IMR-90 (cell line): ENCODE measurements at regions not wholly inside any gene's neighbourhood (a gene's known extent, or its start where the extent isn't known, plus 50 kb on each side); places are given as distances from the start of the nearest gene placed in this dataset.

Source experiments
- ATAC-seq: fragments of 200-7000 bp; cut with Tn5 transposase; 2 replicates; pipeline ENCODE4 v1.9.1; 2020; ENCODE audit warnings: low read depth, mild to moderate bottlenecking, moderate library complexity
- BruUV-seq: library from RNA; stranded (reverse); fragments of 400-500 nt; replicated peaks from 2 replicates; lab custom pipeline; 2021; lab: Mats Ljungman, UMichigan
- CTCF ChIA-PET: fragments of 300-600 bp; formaldehyde crosslinking; extraction: SDS; loops from one replicate; lab custom pipeline; 2021; ENCODE audit warnings: antibody characterized with exemption; lab: Yijun Ruan, JAX
- POLR2A ChIA-PET: fragments of 300-600 bp; sonication (Branson Sonifier 250); formaldehyde crosslinking; loops from one replicate; lab custom pipeline; 2022; ENCODE audit warnings: antibody characterized with exemption; ENCODE audit not compliant: unreplicated experiment; lab: Charles Lee
- DNase-seq: peaks from one replicate; pipeline ENCODE4 v3.0.0; 2013
- H2AFZ ChIP-seq: replicated peaks from 2 replicates; pipeline ENCODE3; 2013; ENCODE audit warnings: low read length, mild to moderate bottlenecking; ENCODE audit not compliant: poor library complexity
- H2AK5ac ChIP-seq: 2 replicates; pipeline ENCODE4 v1.6.1; 2013; ENCODE audit warnings: low read depth, low read length, inconsistent platforms
- H2AK9ac ChIP-seq: replicated peaks from 2 replicates; pipeline ENCODE3; 2013; ENCODE audit warnings: mild to moderate bottlenecking, low read depth, low read length, moderate library complexity; ENCODE audit not compliant: poor library complexity
- H2BK120ac ChIP-seq: 2 replicates; pipeline ENCODE4 v1.6.1; 2013; ENCODE audit warnings: low read depth, low read length, inconsistent platforms
- H2BK15ac ChIP-seq: 3 replicates; pipeline ENCODE4 v1.6.1; 2013; ENCODE audit warnings: low read depth, low read length, inconsistent platforms
- H2BK20ac ChIP-seq: 2 replicates; pipeline ENCODE4 v1.6.1; 2013; ENCODE audit warnings: low read depth, mild to moderate bottlenecking, inconsistent platforms, low read length, moderate library complexity
- H2BK5ac ChIP-seq: 2 replicates; pipeline ENCODE4 v1.6.1; 2013; ENCODE audit warnings: mild to moderate bottlenecking, low read depth, low read length, inconsistent platforms; ENCODE audit not compliant: poor library complexity, severe bottlenecking
- H3K14ac ChIP-seq: replicated peaks from 2 replicates; pipeline ENCODE4 v1.6.1; 2013; ENCODE audit warnings: low read depth, low read length, inconsistent platforms
- H3K18ac ChIP-seq: 2 replicates; pipeline ENCODE4 v1.6.1; 2013; ENCODE audit warnings: low read depth, low read length, control low read depth
- H3K23ac ChIP-seq: 2 replicates; pipeline ENCODE4 v1.6.1; 2013; ENCODE audit warnings: low read depth, low read length, inconsistent platforms
- H3K27ac ChIP-seq: 2 replicates; pipeline ENCODE4 v1.5.1; 2013; ENCODE audit warnings: mild to moderate bottlenecking, control low read depth, low read length; ENCODE audit not compliant: insufficient read depth
- H3K27me3 ChIP-seq: 2 replicates; pipeline ENCODE4 v1.6.1; 2013; ENCODE audit warnings: low read length; ENCODE audit not compliant: control insufficient read depth, insufficient read depth
- H3K36me3 ChIP-seq: 2 replicates; pipeline ENCODE4 v1.6.1; 2013; ENCODE audit warnings: low read length, mixed read lengths; ENCODE audit not compliant: control insufficient read depth, insufficient read depth
- H3K4ac ChIP-seq: 2 replicates; pipeline ENCODE4 v1.6.1; 2013; ENCODE audit warnings: low read depth, low read length, inconsistent platforms
- H3K4me1 ChIP-seq: 2 replicates; pipeline ENCODE4 v1.6.1; 2013; ENCODE audit warnings: low read length, mixed read lengths; ENCODE audit not compliant: control insufficient read depth, insufficient read depth
- H3K4me2 ChIP-seq: 2 replicates; pipeline ENCODE4 v1.6.1; 2013; ENCODE audit warnings: low read depth, mild to moderate bottlenecking, control low read depth, low read length, moderate library complexity
- H3K4me3 ChIP-seq: 2 replicates; pipeline ENCODE4 v1.5.1; 2013; ENCODE audit warnings: low read depth, mild to moderate bottlenecking, control low read depth, low read length, moderate library complexity; ENCODE audit not compliant: insufficient read depth
- H3K56ac ChIP-seq: 2 replicates; pipeline ENCODE4 v1.6.1; 2013; ENCODE audit warnings: low read length, inconsistent platforms; ENCODE audit not compliant: insufficient read depth; ENCODE audit errors: extremely low read depth
- H3K79me1 ChIP-seq, 2 experiments: 2 replicates each; pipeline ENCODE4 v1.6.1; 2013; ENCODE audit warnings: low read length in 2 of 2, inconsistent platforms in 1 of 2, low read depth in 1 of 2
- H3K9ac ChIP-seq: 2 replicates; pipeline ENCODE4 v1.6.1; 2013; ENCODE audit warnings: low read depth, low read length, control low read depth
- H3K9me1 ChIP-seq: 2 replicates; pipeline ENCODE4 v1.6.1; 2013; ENCODE audit warnings: low read length, inconsistent platforms; ENCODE audit not compliant: insufficient read depth
- H3K9me3 ChIP-seq: 2 replicates; pipeline ENCODE4 v1.6.1; 2013; ENCODE audit warnings: low read length; ENCODE audit not compliant: control insufficient read depth, insufficient read depth
- H4K20me1 ChIP-seq: 2 replicates; pipeline ENCODE4 v1.6.1; 2013; ENCODE audit warnings: low read length, inconsistent platforms; ENCODE audit not compliant: insufficient read depth
- H4K5ac ChIP-seq: 2 replicates; pipeline ENCODE4 v1.6.1; 2013; ENCODE audit warnings: mild to moderate bottlenecking, low read depth, low read length, control low read depth
- H4K8ac ChIP-seq, 2 experiments: 2 replicates each; pipeline ENCODE4 v1.6.1; 2013; ENCODE audit warnings: low read depth in 2 of 2, low read length in 2 of 2, control low read depth in 1 of 2, inconsistent platforms in 1 of 2
- H4K91ac ChIP-seq: 2 replicates; pipeline ENCODE4 v1.6.1; 2013; ENCODE audit warnings: low read depth, low read length, inconsistent platforms; ENCODE audit not compliant: insufficient read depth
- BHLHE40 ChIP-seq: fragments of 150-350 bp; IDR thresholded peaks from 2 replicates; pipeline ENCODE4 v1.6.1; 2016; ENCODE audit warnings: mild to moderate bottlenecking, low read depth, low read length
- MXI1 ChIP-seq: IDR thresholded peaks from 2 replicates; pipeline ENCODE4 v1.6.1; 2012; ENCODE audit warnings: low read depth, mild to moderate bottlenecking, low read length, moderate library complexity, borderline replicate concordance
- USF2 ChIP-seq: fragments of 150-350 bp; IDR thresholded peaks from 2 replicates; pipeline ENCODE4 v1.6.1; 2017; ENCODE audit warnings: mild to moderate bottlenecking, antibody characterized with exemption, low read length, low read depth
- WGBS, 2 experiments: methylation state at CpG; one replicate each; pipeline versions ENCODE4 v1.1.5 to v1.1.7; 2013; ENCODE audit warnings: missing lambda C conversion rate in 2 of 2; ENCODE audit not compliant: insufficient read length in 1 of 2; ENCODE audit errors: extremely low coverage in 2 of 2; 5-methylcytosine and 5-hydroxymethylcytosine counted together
- dilution Hi-C: fragments of 300-500 bp; cut with HindIII; formaldehyde crosslinking; loops from one replicate; pipeline ENCODE4 v1.14.3; 2018; ENCODE audit warnings: low sequenced_read_pairs; ENCODE audit not compliant: unreplicated experiment
- in situ Hi-C: fragments of 300-500 bp; cut with MboI; formaldehyde crosslinking; loops from 3 replicates; pipeline ENCODE4 v1.14.3; 2019; ENCODE audit warnings: low sequenced_read_pairs, inconsistent platforms, mixed read lengths
- intact Hi-C: fragments of 100-400 bp; cut with micrococcal nuclease; formaldehyde crosslinking; loops from 2 replicates; pipeline ENCODE4 v1.10.0; 2022

DNA sequence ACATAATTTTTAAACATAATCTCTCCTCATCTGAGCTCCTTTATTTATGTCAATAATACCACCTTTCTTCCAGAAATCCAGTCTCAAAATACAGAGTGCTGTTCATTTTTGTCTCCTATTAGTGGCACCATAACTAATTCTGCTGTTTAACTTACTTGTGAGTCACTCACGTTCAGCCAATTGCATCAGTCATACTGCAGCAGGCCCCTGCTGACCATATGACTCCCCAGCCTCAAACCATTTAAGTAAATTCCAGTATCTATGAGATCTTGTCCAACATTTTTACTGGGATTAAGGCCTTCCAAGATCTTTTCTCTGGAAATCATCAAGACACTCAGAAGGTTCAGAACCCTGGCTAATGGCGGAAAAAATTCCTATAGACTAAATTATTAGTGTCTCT is 982.2 kb upstream of the MAP3K7 start:
- Histone ChIP-seq H2AK9ac (no peak overlapping the region), H3K14ac (0 out of 2 replicates have a peak overlapping the region, but pooled peaks have one; percentile 9), H3K9ac (no peak overlapping the region), H4K8ac (no peak overlapping the region), H2BK15ac (no peak overlapping the region), H3K27ac (no peak overlapping the region), H2BK120ac (0 out of 2 replicates have a peak overlapping the region, but pooled peaks have one; percentile 40), H2BK5ac (no peak overlapping the region), H3K4me1 (no peaks in the 10 kb centered on the region), H4K20me1 (no peaks in the 10 kb centered on the region), H3K36me3 (no peaks in the 10 kb centered on the region), H4K91ac (no peak overlapping the region), H3K79me1 (no peaks in the 10 kb centered on the region), H3K4me2 (no peak overlapping the region), H3K9me3 (no peaks in the 10 kb centered on the region), H3K9me1 (no peaks in the 10 kb centered on the region), H2BK20ac (peak overlapping the region; percentile 33; the same call in 1 of the 2 replicates), H3K27me3 (no peaks in the 10 kb centered on the region), H4K5ac (no peak overlapping the region), H2AK5ac (no peak overlapping the region), H3K4me3 (no peak overlapping the region), H2AFZ (no peak overlapping the region), H3K18ac (no peak overlapping the region), H3K4ac (no peak overlapping the region), H3K23ac (no peak overlapping the region), H3K56ac (no peak overlapping the region)
- CTCF ChIA-PET = interaction anchor here (1.3 kb wide), 1 partner anchor 18 kb away, joined by 4 read pairs; no protein-coding TSS in a partner anchor
- TF ChIP-seq USF2 (peak; percentile 11; the same call in 1 of the 2 replicates), BHLHE40 (peak; percentile 33; the same call in 1 of the 2 replicates), MXI1 (no peak)
- ATAC-seq (peak; percentile 35; the same call in 1 of the 2 replicates), DNase-seq (peak; percentile 53)
- no TSS peak for BruUV-seq
- no CpG with 5 or more reads among the region's 2 CpGs for WGBS, 2 experiments
- in situ Hi-C loops (no loop called here), dilution Hi-C loops (no loop called here), intact Hi-C loops (loop anchor here (10.0 kb wide), 1 partner anchor 234 kb away; no protein-coding TSS in a partner anchor)
- POLR2A ChIA-PET = no interaction called here
